ENCODE measurements at regions not wholly inside any gene's neighbourhood (a gene's known extent, or its start where the extent isn't known, plus 50 kb on each side); places are given as distances from the start of the nearest gene placed in this dataset.
A peak's percentile ranks its signal among the peaks of the same experiment; 100 is the strongest.

DNA sequence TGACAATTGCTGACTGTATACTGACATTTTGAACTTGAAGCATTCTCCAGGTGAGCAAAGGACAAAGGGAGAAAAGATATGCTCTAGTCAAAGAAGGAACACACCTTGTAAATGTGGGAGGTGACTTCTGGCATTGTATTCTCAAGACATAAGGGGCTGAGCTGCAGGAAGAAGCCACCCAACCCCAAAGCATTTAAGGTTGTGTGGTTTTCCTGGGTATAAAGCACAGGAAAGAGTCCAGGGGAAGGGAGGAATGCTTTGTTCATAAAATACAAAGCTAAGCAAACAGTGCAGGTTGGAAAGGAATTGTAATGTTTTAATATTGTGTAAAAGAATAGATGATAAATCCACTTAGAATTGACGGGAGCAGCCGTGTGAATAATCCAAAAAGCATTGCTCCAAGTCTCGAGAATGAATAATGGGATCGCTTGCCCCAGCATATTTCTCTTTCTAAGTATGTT lies 102.4 kb upstream of the LRIG1 start:
- no peak overlapping the region for H3K27ac Mint-ChIP-seq (ENCODE audit: unreplicated experiment)

DNA sequence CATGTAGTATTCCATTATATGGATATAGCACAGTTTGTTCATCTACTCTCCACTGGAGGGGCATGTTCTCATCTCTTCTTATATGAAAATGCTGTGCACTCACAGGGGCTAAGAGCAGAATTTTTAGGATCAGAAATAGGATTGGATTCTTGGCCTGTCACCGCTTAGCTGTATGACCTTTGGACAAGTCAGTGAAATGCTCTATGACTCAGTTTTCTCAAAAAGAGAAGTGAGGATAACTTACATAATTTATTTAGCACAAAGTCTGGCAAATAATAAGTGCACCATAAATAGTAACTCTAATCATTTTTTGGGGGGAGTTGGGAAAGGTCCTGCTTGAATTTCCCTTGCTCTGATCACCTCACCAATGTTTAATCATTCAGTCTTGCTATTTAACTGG lies 103.7 kb upstream of the LRIG1 start:
- Mint-ChIP-seq H3K36me3 (ENCODE audit: low read depth) (peaks cover 2% of the 10 kb centered on the region), H3K4me1 (peaks cover 49% of the 10 kb centered on the region), H3K27ac (ENCODE audit: unreplicated experiment) (no peak overlapping the region), H3K4me3 (no peak overlapping the region), H3K27me3 (ENCODE audit: low read depth) (no peaks in the 10 kb centered on the region), H3K9me3 (no peaks in the 10 kb centered on the region)
- no peak for DNase-seq (ENCODE audit: low read depth, low spot score)
- TF ChIP-seq, protein P1, sequence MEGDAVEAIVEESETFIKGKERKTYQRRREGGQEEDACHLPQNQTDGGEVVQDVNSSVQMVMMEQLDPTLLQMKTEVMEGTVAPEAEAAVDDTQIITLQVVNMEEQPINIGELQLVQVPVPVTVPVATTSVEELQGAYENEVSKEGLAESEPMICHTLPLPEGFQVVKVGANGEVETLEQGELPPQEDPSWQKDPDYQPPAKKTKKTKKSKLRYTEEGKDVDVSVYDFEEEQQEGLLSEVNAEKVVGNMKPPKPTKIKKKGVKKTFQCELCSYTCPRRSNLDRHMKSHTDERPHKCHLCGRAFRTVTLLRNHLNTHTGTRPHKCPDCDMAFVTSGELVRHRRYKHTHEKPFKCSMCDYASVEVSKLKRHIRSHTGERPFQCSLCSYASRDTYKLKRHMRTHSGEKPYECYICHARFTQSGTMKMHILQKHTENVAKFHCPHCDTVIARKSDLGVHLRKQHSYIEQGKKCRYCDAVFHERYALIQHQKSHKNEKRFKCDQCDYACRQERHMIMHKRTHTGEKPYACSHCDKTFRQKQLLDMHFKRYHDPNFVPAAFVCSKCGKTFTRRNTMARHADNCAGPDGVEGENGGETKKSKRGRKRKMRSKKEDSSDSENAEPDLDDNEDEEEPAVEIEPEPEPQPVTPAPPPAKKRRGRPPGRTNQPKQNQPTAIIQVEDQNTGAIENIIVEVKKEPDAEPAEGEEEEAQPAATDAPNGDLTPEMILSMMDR (conservative IDR thresholded peaks at IDR 0.05): no peak

More for the DNA sequence above, 102.4 kb upstream of the LRIG1 start:
- no peak for DNase-seq (ENCODE audit: low read depth, low spot score)
- Mint-ChIP-seq H3K4me3 (no peak overlapping the region), H3K36me3 (ENCODE audit: low read depth) (peaks cover 2% of the 10 kb centered on the region), H3K9me3 (no peaks in the 10 kb centered on the region), H3K4me1 (peaks cover 46% of the 10 kb centered on the region), H3K27me3 (ENCODE audit: low read depth) (no peaks in the 10 kb centered on the region)
- TF ChIP-seq, protein P1 (conservative IDR thresholded peaks at IDR 0.05): no peak

DNA sequence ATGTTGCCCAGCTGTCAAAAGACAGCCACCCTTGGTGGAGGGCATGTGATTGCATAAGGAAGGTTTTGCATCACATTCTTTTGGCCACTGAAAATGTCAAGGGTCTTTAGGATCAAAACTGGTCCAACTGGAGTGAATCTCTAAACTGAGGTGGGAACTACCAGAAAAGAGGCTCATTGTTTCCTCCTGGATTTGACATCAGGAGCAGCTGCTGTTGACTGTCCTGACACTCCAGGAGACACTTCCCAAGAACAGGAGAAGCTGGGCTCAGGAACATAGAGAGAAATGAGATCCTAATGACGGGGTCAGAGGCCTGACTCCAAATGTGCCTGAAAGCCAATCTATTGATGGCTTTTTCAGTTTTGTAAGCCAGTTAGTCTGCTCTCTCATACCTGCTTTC lies 105.3 kb upstream of the LRIG1 start:
- Mint-ChIP-seq H3K27ac (ENCODE audit: unreplicated experiment) (no peak overlapping the region), H3K36me3 (ENCODE audit: low read depth) (peaks cover 2% of the 10 kb centered on the region), H3K27me3 (ENCODE audit: low read depth) (no peaks in the 10 kb centered on the region), H3K4me3 (no peak overlapping the region), H3K4me1 (peaks cover 49% of the 10 kb centered on the region), H3K9me3 (no peaks in the 10 kb centered on the region)
- TF ChIP-seq, protein P1 (conservative IDR thresholded peaks at IDR 0.05): no peak
- no peak for DNase-seq (ENCODE audit: low read depth, low spot score)

DNA sequence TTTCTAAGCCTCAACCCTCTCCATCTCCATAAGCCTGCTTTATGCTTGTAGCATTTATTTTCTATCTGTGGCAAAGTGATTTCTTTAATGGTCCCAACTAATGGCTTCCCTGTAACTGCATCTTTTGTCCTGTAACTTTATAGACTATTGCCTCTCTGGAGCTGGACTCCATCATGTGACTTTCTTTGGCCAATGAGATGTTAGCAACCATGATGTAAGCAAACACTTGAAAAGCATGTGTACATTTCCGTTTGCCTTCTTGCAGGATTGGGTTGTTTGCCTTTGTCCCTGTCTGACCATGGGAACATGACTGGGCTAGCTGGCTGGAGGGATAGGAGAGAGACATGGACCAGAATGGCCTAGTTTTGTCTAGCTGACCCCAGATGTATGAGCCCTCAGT lies 106.0 kb upstream of the LRIG1 start:
- H3K27ac Mint-ChIP-seq (ENCODE audit: unreplicated experiment): no peak overlapping the region
- peaks cover 2% of the 10 kb centered on the region for H3K36me3 Mint-ChIP-seq (ENCODE audit: low read depth)
- TF ChIP-seq, protein P1 (conservative IDR thresholded peaks at IDR 0.05): no peak
- DNase-seq (ENCODE audit: low read depth, low spot score): no peak
- H3K9me3 Mint-ChIP-seq: no peaks in the 10 kb centered on the region
- H3K4me3 Mint-ChIP-seq: no peak overlapping the region
- peaks cover 52% of the 10 kb centered on the region for H3K4me1 Mint-ChIP-seq
- no peaks in the 10 kb centered on the region for H3K27me3 Mint-ChIP-seq (ENCODE audit: low read depth)

DNA sequence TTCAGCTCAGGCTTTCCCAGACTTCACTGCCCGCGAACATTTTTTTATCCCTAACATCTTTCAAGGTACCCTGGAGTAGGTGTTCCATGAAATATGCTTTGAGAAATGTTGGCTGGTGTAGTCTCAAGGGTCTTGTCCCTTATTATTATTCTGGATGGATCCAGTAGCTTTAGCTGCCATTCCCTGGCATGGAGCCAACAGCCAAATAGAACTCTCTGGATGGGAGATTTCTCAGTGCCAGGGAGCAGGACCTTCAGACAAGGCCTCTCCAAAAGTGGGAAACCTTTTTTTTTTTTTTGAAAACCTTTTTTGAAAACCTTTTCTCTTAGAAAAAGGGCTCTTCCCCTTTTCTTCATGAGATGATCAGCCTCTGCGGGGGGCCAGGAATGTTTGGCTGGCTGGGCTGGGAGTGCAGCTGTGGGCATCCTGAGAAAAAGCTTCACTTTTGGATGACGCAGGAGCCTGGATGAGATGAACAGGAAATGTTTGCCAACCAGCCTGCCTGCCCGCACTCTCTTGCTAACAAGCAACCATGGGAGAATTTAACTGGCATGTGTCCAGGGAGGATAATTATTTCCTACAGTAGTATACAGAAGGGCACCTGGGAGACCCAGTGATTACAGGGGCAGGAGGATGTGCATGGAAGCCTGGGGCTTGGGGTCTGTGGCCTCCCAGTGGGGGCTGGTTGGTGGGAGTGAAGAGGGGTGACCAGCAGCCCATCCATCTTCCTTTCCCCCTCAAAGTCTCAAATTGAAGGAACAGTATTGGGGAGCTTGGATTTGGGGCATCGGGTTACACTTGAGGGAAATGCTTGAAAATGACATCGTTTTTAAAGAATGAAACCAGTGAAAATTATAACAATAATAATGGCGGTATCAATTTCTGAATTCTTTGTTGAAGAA lies 109.1 kb upstream of the LRIG1 start:
- peak overlapping the region; percentile 98 for H3K27ac Mint-ChIP-seq (ENCODE audit: unreplicated experiment)
- no peaks in the 10 kb centered on the region for H3K27me3 Mint-ChIP-seq (ENCODE audit: low read depth)
- DNase-seq (ENCODE audit: low read depth, low spot score): no peak
- peaks cover 2% of the 10 kb centered on the region for H3K36me3 Mint-ChIP-seq (ENCODE audit: low read depth)
- H3K4me1 Mint-ChIP-seq: peaks cover 39% of the 10 kb centered on the region
- TF ChIP-seq, protein P1 (conservative IDR thresholded peaks at IDR 0.05): no peak
- no peaks in the 10 kb centered on the region for H3K9me3 Mint-ChIP-seq
- no peak overlapping the region for H3K4me3 Mint-ChIP-seq
